ENCODE measurements at regions not wholly inside any gene's neighbourhood (a gene's known extent, or its start where the extent isn't known, plus 50 kb on each side); places are given as distances from the start of the nearest gene placed in this dataset.

GRCh38 chr2:120490091-120490798 is 144.3 kb downstream of the INHBB start:
- TF ChIP-seq EZH2 (IDR thresholded peaks at IDR 0.05; ENCODE audit: low read depth, unreplicated experiment) (no peak), EZH2phosphoT487 (IDR thresholded peaks at IDR 0.05; ENCODE audit: unreplicated experiment) (no peak), CTCF (conservative IDR thresholded peaks at IDR 0.05; ENCODE audit: low read depth in 2 of 2) (no peak), POLR2AphosphoS5 (IDR thresholded peaks at IDR 0.05; ENCODE audit: low read depth) (no peak), NANOG (IDR thresholded peaks at IDR 0.05; ENCODE audit: borderline replicate concordance) (no peak), ZNF331 (CRISPR knock-in tag; IDR thresholded peaks at IDR 0.05; ENCODE audit: low read depth) (no peak), REST (IDR thresholded peaks at IDR 0.05; ENCODE audit: unreplicated experiment) (no peak), CREB1 (CRISPR knock-in tag; IDR thresholded peaks at IDR 0.05; ENCODE audit: low read depth) (no peak), JUNB (IDR thresholded peaks at IDR 0.05; ENCODE audit: unreplicated experiment) (no peak), ZNF462 (CRISPR knock-in tag; IDR thresholded peaks at IDR 0.05) (no peak), ZNF114 (CRISPR knock-in tag; IDR thresholded peaks at IDR 0.05) (no peak), STAT1 (IDR thresholded peaks at IDR 0.05; ENCODE audit: unreplicated experiment) (no peak), ETS1 (IDR thresholded peaks at IDR 0.05) (no peak)
